Activated CD4-positive, alpha-beta T cell treated with anti-CD3 and anti-CD28 coated beads, Interleukin-2, amount 50 U/mL, for 48 hours (primary cell): ENCODE measurements at regions not wholly inside any gene's neighbourhood (a gene's known extent, or its start where the extent isn't known, plus 50 kb on each side); places are given as distances from the start of the nearest gene placed in this dataset.

ENCODE experiments used
- DNase-seq, 2 experiments: peaks; one replicate each; pipeline ENCODE4 v3.0.0-alpha.2; 2020

- no peak for DNase-seq
Measured at GRCh38 chr9:7287986-7288385, 511.6 kb downstream of the DMAC1 start.

- no peak for DNase-seq
Measured at GRCh38 chr9:7287065-7287464, 512.5 kb downstream of the DMAC1 start.

- DNase-seq: no peak
Measured at GRCh38 chr9:7286101-7286500, 513.5 kb downstream of the DMAC1 start.

GRCh38 chr9:7285199-7285598 is 514.4 kb downstream of the DMAC1 start:
- DNase-seq: no peak

GRCh38 chr9:7284517-7284916 is 515.1 kb downstream of the DMAC1 start:
- no peak for DNase-seq

- no peak for DNase-seq
Measured at GRCh38 chr9:7284117-7284516, 515.5 kb downstream of the DMAC1 start.

GRCh38 chr9:7273575-7273974 is 515.8 kb downstream of the KDM4C start:
- no peak for DNase-seq

GRCh38 chr9:7266911-7267595 is 509.3 kb downstream of the KDM4C start:
- no peak for DNase-seq

- no peak for DNase-seq
Measured at GRCh38 chr9:7265181-7265580, 507.4 kb downstream of the KDM4C start.

- DNase-seq: no peak
Measured at GRCh38 chr9:7259544-7260241, 501.9 kb downstream of the KDM4C start.

GRCh38 chr9:7258688-7259396 is 501.1 kb downstream of the KDM4C start:
- no peak for DNase-seq

GRCh38 chr9:7246917-7247522 is 489.2 kb downstream of the KDM4C start:
- DNase-seq: no peak

- DNase-seq: no peak
Measured at GRCh38 chr9:7245976-7246580, 488.3 kb downstream of the KDM4C start.

GRCh38 chr9:7243838-7244237 is 486.1 kb downstream of the KDM4C start:
- no peak for DNase-seq

- DNase-seq: no peak
Measured at GRCh38 chr9:7242126-7242525, 484.4 kb downstream of the KDM4C start.

- no peak for DNase-seq
Measured at GRCh38 chr9:7241694-7242093, 483.9 kb downstream of the KDM4C start.

GRCh38 chr9:7240569-7241311 is 483.0 kb downstream of the KDM4C start:
- DNase-seq: no peak

GRCh38 chr9:7239708-7240107 is 481.9 kb downstream of the KDM4C start:
- DNase-seq: no peak

- DNase-seq: no peak
Measured at GRCh38 chr9:7238247-7238637, 480.5 kb downstream of the KDM4C start.

- no peak for DNase-seq
Measured at GRCh38 chr9:7237473-7238246, 479.9 kb downstream of the KDM4C start.

- DNase-seq: no peak
Measured at GRCh38 chr9:7236186-7236585, 478.4 kb downstream of the KDM4C start.

- DNase-seq: peak; percentile 52 to 65
Measured at GRCh38 chr9:7234144-7234543, 476.4 kb downstream of the KDM4C start.
